ACC112 (cell line): ENCODE measurements at regions not wholly inside any gene's neighbourhood (a gene's known extent, or its start where the extent isn't known, plus 50 kb on each side); places are given as distances from the start of the nearest gene placed in this dataset.
"Not testable (repeated sequence)": the region's sequence is repeated elsewhere in the genome, so short reads cannot be mapped to it uniquely, and the experiment has no call there.

ENCODE experiments used
- H2AFZ ChIP-seq: fragments of 200-600 bp; sonication (generic); one replicate; pipeline ENCODE4 v1.6.0; 2017; ENCODE audit warnings: antibody characterized with exemption, low read length; ENCODE audit not compliant: unreplicated experiment
- H3K27ac ChIP-seq: fragments of 200-600 bp; sonication (generic); 2 replicates; pipeline ENCODE4 v1.5.1; 2014; ENCODE audit warnings: low read depth, mild to moderate bottlenecking, antibody characterized with exemption, low read length, moderate library complexity
- H3K27me3 ChIP-seq: fragments of 200-600 bp; sonication (generic); 2 replicates; pipeline ENCODE4 v1.6.1; 2014; ENCODE audit warnings: mild to moderate bottlenecking, antibody characterized with exemption, low read length, moderate library complexity, mixed read lengths; ENCODE audit not compliant: insufficient read depth
- H3K36me3 ChIP-seq: fragments of 200-600 bp; sonication (generic); 2 replicates; pipeline ENCODE4 v1.6.1; 2016; ENCODE audit warnings: mild to moderate bottlenecking, antibody characterized with exemption, low read length, moderate library complexity, mixed read lengths; ENCODE audit not compliant: insufficient read depth
- H3K4me1 ChIP-seq: fragments of 200-600 bp; sonication (generic); one replicate; pipeline ENCODE4 v1.6.1; 2016; ENCODE audit warnings: low read length, mixed read lengths; ENCODE audit not compliant: insufficient read depth, unreplicated experiment, control insufficient read depth
- H3K4me3 ChIP-seq: fragments of 200-600 bp; sonication (generic); 2 replicates; pipeline ENCODE4 v1.5.1; 2014; ENCODE audit warnings: mild to moderate bottlenecking, low read depth, low read length
- H3K79me2 ChIP-seq: fragments of 200-600 bp; sonication (generic); one replicate; pipeline ENCODE4 v1.6.0; 2016; ENCODE audit warnings: low read length; ENCODE audit not compliant: control insufficient read depth, unreplicated experiment, insufficient read depth

DNA sequence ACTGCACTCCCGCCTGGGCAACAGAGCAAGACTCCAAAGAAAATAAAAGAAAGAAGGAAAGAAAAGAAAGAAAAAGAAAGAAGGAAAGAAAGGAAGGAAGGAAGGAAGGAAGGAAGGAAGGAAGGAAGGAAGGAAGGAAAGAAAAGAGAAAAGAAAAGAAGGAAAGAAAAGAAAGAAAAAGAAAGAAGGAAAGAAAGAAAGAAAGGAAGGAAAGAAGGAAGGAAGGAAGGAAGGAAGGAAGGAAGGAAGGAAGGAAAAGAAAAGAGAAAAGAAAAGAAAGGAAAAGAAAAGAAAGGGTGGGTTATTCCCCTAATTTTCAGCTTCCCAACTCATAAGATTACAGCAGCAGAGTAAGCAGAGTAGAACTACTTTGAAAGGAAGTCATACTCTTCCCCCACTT, 64.4 kb downstream of the TMEM200C start:
- H3K27me3 ChIP-seq: not testable (repeated sequence)

DNA sequence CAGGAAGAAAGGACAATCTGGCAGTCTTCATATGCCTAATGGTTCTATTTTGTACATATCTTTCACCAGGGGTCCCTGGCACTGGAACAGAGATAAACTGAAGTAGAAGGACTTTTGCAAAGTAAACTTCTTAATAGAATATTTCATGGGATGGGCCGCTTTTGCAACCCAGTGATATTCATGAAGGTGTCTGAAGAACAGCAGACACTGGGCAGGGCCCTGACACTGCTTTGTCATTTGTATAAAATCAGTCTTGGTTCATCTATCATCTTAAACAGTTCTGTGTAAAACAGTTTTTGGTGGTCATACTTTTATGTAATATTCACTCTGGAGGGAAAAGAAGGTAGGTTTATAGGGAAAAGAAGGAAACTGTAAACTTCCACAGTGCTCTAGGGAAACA, 66.4 kb downstream of the TMEM200C start:
- no peak overlapping the region for H3K4me3 ChIP-seq
- H3K27me3 ChIP-seq: no peaks in the 10 kb centered on the region
- no peaks in the 10 kb centered on the region for H3K79me2 ChIP-seq
- no peak overlapping the region for H2AFZ ChIP-seq
- no peak overlapping the region for H3K27ac ChIP-seq
- H3K4me1 ChIP-seq: no peaks in the 10 kb centered on the region
- H3K36me3 ChIP-seq: no peaks in the 10 kb centered on the region

More for the DNA sequence above, 64.4 kb downstream of the TMEM200C start:
- H3K79me2 ChIP-seq, H3K4me3 ChIP-seq, H2AFZ ChIP-seq, H3K4me1 ChIP-seq, H3K27ac ChIP-seq, H3K36me3 ChIP-seq: not testable (repeated sequence)

DNA sequence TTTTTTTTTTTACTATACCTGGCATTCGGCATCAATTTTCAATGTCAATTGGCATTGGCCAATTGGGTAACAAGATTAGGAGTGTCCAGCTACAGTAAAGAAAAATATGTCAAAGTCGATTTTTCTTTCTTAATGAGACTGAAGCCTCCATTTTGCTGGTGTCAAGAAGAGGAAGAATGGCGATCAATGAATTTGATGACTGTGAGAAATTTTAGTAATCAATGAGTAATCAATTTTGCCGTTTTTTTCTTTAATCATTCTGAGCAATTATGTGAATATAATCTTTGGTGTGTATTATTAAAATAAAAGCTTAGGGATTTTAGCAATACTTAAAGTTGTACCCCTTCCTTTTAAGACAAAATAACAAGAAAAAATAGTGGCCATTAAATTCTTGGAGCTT, 69.7 kb downstream of the TMEM200C start:
- H3K27me3 ChIP-seq: no peaks in the 10 kb centered on the region
- no peak overlapping the region for H3K27ac ChIP-seq
- H3K79me2 ChIP-seq: no peaks in the 10 kb centered on the region
- H3K4me1 ChIP-seq: no peaks in the 10 kb centered on the region
- H2AFZ ChIP-seq: no peak overlapping the region
- no peak overlapping the region for H3K4me3 ChIP-seq
- no peaks in the 10 kb centered on the region for H3K36me3 ChIP-seq

DNA sequence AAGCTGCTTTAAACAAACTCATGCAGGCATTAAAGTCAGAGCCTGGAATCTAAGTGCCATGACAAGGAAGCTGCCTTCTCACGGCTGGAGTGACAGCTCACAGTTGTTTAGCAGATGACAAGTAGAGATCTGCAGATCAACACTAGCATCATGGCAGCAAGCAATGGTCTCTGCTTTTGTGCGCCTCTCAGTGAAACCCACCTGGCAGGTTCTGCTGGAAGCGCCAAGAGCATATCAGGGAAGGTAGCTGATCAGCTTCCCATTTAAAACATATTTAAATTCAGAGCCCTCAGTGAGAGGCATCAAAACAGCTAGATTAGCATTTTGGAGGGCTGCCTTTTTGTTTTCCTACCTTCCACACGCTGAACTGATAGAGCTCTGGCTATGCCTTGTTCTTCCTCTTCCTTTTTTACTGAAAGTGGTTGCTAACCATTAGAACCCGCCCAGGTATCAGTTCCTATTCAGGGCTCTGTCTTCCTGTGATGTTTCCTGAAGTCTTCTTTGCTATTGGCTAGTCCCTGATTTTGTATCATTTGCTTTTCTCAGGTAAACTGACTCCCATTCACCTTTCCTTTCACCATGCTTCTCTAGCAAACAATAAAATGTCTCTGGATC, 70.8 kb downstream of the TMEM200C start:
- Histone ChIP-seq H3K4me3 (no peak overlapping the region), H2AFZ (no peak overlapping the region), H3K27ac (no peak overlapping the region), H3K27me3 (no peaks in the 10 kb centered on the region), H3K36me3 (no peaks in the 10 kb centered on the region), H3K4me1 (no peaks in the 10 kb centered on the region), H3K79me2 (no peaks in the 10 kb centered on the region)

DNA sequence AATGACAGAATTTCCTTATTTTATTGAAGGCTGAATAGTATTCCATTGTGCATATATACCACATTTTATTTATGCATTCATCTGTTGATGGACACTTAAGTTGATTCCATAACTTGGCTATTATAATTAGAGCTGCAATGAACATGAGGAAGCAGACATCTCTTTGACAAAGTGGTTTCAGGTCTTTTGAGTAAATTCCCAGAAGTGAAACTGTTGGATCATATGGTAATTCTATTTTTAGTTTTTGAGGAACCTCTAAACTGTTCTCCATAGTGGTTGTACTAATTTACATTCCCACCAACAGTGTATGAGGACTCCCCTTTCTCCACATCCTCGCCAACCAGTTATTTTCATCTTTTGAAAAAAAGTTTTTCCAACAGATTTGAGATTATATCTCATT, 77.5 kb downstream of the TMEM200C start:
- no peaks in the 10 kb centered on the region for H3K4me1 ChIP-seq
- no peaks in the 10 kb centered on the region for H3K79me2 ChIP-seq
- no peak overlapping the region for H3K4me3 ChIP-seq
- no peaks in the 10 kb centered on the region for H3K27me3 ChIP-seq
- no peak overlapping the region for H3K27ac ChIP-seq
- H3K36me3 ChIP-seq: no peaks in the 10 kb centered on the region
- no peak overlapping the region for H2AFZ ChIP-seq

DNA sequence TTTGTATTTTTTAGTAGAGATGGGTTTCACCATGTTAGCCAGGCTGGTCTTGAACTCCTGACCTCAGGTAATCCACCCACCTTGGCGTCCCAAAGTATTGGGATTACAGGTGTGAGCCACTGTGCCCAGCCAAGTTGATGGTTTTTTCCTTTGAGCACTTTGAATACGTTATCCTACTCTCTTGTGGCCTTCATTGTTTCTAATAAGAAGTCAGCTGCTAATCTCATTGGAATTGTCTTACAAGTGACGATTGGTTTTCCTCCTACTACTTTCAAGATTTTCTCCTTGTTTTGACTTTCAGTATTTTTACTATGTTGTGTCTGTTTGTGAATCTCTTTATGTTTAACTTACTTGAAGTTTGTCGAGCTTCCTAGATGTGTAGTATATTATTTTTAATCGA, 88.5 kb downstream of the TMEM200C start:
- H3K27me3 ChIP-seq: no peaks in the 10 kb centered on the region
- H3K36me3 ChIP-seq: no peaks in the 10 kb centered on the region
- H3K27ac ChIP-seq: no peak overlapping the region
- H2AFZ ChIP-seq: no peak overlapping the region
- no peaks in the 10 kb centered on the region for H3K79me2 ChIP-seq
- no peak overlapping the region for H3K4me3 ChIP-seq
- H3K4me1 ChIP-seq: no peaks in the 10 kb centered on the region

DNA sequence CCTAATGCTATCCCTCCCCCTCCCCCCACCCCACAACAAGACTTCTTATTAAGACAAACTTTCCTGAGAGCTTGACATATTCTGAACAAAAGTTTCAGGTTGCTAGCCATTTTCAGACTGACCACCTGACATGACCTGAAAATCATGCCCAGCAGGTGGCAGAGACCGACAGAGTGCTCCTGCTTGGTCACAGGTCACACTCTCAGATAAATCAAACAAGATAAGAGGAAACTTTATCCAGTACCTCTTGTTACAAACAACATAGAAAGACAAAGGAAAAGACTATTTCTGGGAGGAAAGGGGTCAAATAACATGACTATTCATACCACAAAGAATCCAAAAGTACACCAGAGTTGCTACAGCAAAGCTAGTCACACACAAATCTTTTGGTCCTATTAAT, 107.4 kb downstream of the TMEM200C start:
- no peak overlapping the region for H3K27ac ChIP-seq
- no peak overlapping the region for H3K4me3 ChIP-seq
- no peaks in the 10 kb centered on the region for H3K36me3 ChIP-seq
- H3K79me2 ChIP-seq: no peaks in the 10 kb centered on the region
- H3K4me1 ChIP-seq: no peaks in the 10 kb centered on the region
- no peaks in the 10 kb centered on the region for H3K27me3 ChIP-seq
- H2AFZ ChIP-seq: no peak overlapping the region

DNA sequence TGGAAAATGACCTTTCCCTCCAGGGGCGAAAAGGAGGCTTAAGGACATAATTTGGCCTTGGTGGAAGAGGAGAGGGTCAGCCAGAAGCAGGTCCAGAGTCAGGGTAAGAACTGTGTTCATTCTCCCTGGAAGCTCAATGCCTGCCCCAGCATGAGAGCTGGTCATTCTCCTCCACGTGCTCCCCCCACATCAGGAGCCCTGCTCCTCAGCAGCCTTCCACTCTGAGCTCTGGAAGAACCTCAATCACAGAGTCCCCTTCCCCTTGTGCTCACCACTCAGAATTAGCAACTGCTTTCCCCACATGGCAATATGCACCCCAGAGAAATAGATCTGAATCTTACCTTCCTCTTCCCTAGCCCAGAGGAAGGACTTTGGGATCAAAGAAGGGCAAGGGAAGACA, 115.4 kb downstream of the TMEM200C start:
- H3K79me2 ChIP-seq: no peaks in the 10 kb centered on the region
- H3K27me3 ChIP-seq: no peaks in the 10 kb centered on the region
- no peak overlapping the region for H2AFZ ChIP-seq
- no peak overlapping the region for H3K27ac ChIP-seq
- H3K36me3 ChIP-seq: no peaks in the 10 kb centered on the region
- H3K4me3 ChIP-seq: no peak overlapping the region
- no peaks in the 10 kb centered on the region for H3K4me1 ChIP-seq

DNA sequence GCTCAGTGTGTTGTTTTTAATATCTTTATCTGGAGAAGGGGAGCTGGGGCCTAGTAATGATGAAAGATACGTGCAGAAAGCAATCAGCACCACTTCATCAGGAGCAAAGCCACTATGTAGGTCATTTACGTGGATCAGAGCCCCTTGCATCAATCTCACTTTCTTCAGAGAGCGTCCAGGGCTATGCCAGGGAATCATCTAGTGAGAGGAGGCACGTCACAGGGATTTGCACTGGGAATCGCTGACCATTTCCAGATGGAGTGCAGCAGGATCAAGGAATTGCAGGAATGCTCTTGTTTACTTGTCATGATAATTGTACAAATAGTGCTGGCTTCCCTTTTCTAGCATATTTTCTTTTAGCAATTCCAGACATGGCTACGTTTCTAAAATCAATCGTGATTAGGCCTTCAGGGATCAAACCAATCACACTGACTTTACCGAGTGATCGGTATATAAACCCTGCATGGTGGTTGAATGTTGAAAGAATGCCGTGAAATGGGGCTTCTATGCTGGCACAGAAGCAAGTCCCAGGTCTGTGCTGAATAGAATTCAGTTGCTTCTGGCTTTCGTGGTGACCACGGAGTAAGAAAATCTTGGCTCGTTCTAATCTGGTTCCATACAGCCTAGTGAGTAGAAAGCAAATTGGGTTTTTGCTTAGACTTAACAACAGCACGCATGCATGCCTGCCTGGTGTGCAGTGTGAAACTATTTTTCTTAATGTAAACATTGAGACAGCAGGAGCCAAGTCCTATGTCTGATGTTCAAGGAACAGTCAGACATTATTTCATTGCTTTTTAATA, 122.8 kb downstream of the TMEM200C start:
- Histone ChIP-seq H3K27ac (no peak overlapping the region), H3K4me1 (no peaks in the 10 kb centered on the region), H3K4me3 (no peak overlapping the region), H2AFZ (no peak overlapping the region), H3K27me3 (no peaks in the 10 kb centered on the region), H3K36me3 (no peaks in the 10 kb centered on the region), H3K79me2 (no peaks in the 10 kb centered on the region)

DNA sequence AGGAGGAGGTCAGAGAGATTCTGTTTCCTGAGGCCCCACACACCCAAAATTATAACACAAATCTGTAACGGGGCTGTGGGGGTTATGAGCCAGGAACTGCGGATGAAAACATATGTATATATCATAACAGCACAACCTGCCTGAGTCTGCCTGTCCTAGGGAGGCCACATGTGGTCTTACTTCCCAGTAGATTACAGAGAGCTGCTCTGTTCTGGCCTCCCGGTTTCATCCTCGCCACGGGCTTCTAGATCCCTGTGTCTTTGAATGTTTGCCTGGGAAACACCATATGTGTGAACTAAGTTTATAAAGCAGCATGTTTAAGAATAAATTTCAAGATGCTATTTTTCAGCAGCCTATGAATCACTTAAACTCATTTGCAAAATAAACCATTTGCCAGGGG, 124.0 kb downstream of the TMEM200C start:
- Histone ChIP-seq H3K4me1 (no peaks in the 10 kb centered on the region), H3K4me3 (no peak overlapping the region), H3K27ac (no peak overlapping the region), H3K27me3 (no peaks in the 10 kb centered on the region), H2AFZ (no peak overlapping the region), H3K36me3 (no peaks in the 10 kb centered on the region), H3K79me2 (no peaks in the 10 kb centered on the region)

DNA sequence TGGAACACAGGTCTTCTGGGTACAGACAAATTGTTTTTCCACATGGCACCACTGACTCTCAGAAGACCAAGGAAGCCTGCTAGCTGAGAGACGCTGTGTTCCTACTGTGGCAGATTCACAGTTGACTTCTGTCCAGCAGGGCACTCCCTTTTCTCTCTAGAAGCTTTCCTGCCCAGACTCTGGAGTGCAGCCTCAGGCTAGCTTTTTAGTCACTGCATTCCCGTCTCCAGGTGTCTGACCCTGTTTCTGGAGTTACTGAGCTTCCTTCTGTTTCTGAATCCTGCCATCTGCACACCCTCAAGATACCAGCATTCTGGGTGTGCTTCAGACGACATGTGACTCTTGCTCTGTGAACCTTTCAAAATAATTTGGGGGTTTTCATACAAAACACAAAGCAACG, 125.1 kb downstream of the TMEM200C start:
- Histone ChIP-seq H2AFZ (no peak overlapping the region), H3K27ac (no peak overlapping the region), H3K4me1 (no peaks in the 10 kb centered on the region), H3K79me2 (no peaks in the 10 kb centered on the region), H3K27me3 (no peaks in the 10 kb centered on the region), H3K36me3 (no peaks in the 10 kb centered on the region), H3K4me3 (no peak overlapping the region)
